Upper lobe of right lung (tissue), 1 donor: ENCODE measurements at regions not wholly inside any gene's neighbourhood (a gene's known extent, or its start where the extent isn't known, plus 50 kb on each side); places are given as distances from the start of the nearest gene placed in this dataset.

ENCODE experiments used
- ATAC-seq: fragments of 200-7000 bp; cut with Tn5 transposase; one replicate; pipeline ENCODE4 v1.9.1; 2020; ENCODE audit warnings: mild to moderate bottlenecking, moderate library complexity
- DNase-seq: peaks from one replicate; pipeline ENCODE4 v3.0.0-alpha.2; 2020
- H3K27ac ChIP-seq: fragments of 200-600 bp; one replicate; pipeline ENCODE4 v1.8.0; 2022
- H3K27me3 ChIP-seq: fragments of 200-600 bp; one replicate; pipeline ENCODE4 v1.8.0; 2022; ENCODE audit warnings: mild to moderate bottlenecking
- H3K36me3 ChIP-seq: fragments of 200-600 bp; one replicate; pipeline ENCODE4 v1.8.0; 2022
- H3K4me1 ChIP-seq: fragments of 200-600 bp; one replicate; pipeline ENCODE4 v1.8.0; 2022
- H3K4me3 ChIP-seq: fragments of 200-600 bp; one replicate; pipeline ENCODE4 v1.8.0; 2022; ENCODE audit warnings: mild to moderate bottlenecking
- H3K9me3 ChIP-seq: fragments of 200-600 bp; one replicate; pipeline ENCODE4 v1.8.0; 2022
- intact Hi-C: fragments of 100-400 bp; cut with DNase I; formaldehyde crosslinking; loops from one replicate; pipeline ENCODE4 v1.11.0; 2022
- TF ChIP-seq, protein P1 (sequence below): fragments of 200-600 bp; IDR thresholded peaks from one replicate; pipeline ENCODE4 v1.8.0; 2022; ENCODE audit warnings: antibody characterized with exemption
- donor health status: DM: no; HTN: yes; CAD: no; lungs with severe emphysema.

DNA sequence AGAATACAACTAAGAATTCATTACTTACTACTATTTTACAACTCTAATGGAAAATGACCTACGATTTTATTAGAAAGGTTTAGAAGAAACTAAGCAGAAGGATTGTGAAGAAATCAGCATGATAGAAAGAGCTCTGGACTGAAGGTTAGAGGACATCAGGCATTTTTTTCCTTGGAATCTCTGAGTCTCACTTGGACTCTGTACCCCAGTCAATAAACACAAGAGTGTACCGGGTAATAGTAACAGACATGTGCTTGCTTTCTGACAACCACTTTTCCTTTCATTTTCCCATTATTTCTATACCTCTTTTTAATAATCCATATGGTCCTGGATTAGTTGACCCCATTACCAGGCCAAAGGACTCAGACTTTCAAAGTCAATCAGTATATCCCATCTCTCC lies 1240.9 kb upstream of the LRRTM3 start:
- H3K36me3 ChIP-seq: no peaks in the 10 kb centered on the region
- H3K27ac ChIP-seq: no peak overlapping the region
- ATAC-seq (no peak), DNase-seq (no peak)
- TF ChIP-seq, protein P1, sequence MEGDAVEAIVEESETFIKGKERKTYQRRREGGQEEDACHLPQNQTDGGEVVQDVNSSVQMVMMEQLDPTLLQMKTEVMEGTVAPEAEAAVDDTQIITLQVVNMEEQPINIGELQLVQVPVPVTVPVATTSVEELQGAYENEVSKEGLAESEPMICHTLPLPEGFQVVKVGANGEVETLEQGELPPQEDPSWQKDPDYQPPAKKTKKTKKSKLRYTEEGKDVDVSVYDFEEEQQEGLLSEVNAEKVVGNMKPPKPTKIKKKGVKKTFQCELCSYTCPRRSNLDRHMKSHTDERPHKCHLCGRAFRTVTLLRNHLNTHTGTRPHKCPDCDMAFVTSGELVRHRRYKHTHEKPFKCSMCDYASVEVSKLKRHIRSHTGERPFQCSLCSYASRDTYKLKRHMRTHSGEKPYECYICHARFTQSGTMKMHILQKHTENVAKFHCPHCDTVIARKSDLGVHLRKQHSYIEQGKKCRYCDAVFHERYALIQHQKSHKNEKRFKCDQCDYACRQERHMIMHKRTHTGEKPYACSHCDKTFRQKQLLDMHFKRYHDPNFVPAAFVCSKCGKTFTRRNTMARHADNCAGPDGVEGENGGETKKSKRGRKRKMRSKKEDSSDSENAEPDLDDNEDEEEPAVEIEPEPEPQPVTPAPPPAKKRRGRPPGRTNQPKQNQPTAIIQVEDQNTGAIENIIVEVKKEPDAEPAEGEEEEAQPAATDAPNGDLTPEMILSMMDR: no peak
- intact Hi-C loops: no loop called here
- no peaks in the 10 kb centered on the region for H3K4me1 ChIP-seq
- H3K4me3 ChIP-seq: no peak overlapping the region
- no peaks in the 10 kb centered on the region for H3K9me3 ChIP-seq
- H3K27me3 ChIP-seq: no peaks in the 10 kb centered on the region

DNA sequence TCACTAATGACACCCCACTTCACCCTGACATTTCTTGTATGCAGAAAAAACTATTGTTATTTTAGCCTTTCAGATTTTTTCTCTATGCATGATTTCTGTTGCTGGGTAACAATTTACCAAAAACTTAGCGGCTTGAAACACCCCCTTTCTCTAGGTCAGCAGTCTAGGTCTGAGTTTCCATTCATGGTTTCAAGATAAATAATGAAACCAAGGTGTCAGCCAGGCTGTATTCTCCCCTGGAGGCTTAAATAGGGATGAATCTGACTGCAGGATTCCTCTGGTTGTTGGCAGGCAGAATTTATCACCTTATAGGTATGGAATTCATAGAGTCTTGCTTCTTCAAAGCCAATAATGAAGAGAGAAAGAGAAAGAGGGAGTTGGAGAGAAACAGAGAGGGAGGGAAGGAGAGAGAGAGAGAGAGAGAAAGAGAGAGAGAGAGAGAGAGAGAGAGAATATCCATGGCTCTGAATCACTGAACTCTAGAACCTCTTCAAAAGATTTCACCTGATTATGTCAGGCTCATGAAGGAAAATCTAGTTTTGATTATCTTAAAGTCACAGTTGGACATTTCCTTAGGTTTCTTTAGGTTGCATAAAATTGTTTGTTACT lies 1224.6 kb upstream of the LRRTM3 start:
- no peaks in the 10 kb centered on the region for H3K4me1 ChIP-seq

DNA sequence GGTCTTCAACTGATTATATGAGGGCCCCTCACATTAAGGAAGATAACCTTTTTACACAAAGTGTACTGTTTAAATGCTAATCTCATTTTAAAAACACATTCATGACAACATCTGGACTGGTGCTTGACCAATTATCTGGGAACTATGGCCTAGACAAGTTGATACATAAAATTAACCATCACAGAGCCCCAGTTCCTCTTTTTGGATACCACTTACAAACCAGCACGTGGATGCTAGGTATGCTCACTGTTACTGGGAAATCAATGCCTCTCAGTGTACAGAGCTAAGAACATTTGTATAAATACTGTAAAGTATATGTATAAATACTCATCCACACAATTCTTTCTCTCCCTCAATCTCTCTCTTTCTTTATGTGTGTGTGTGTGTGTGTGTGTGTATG lies 1217.8 kb upstream of the LRRTM3 start:
- no peaks in the 10 kb centered on the region for H3K4me1 ChIP-seq
- ATAC-seq: no peak
- no peaks in the 10 kb centered on the region for H3K36me3 ChIP-seq
- TF ChIP-seq, protein P1: no peak
- no peak for DNase-seq
- H3K27me3 ChIP-seq: no peaks in the 10 kb centered on the region
- H3K4me3 ChIP-seq: no peak overlapping the region
- no peaks in the 10 kb centered on the region for H3K9me3 ChIP-seq
- intact Hi-C loops: no loop called here
- H3K27ac ChIP-seq: no peak overlapping the region

More for the DNA sequence above, 1224.6 kb upstream of the LRRTM3 start:
- no peak for ATAC-seq
- no peak for DNase-seq
- no peaks in the 10 kb centered on the region for H3K9me3 ChIP-seq
- intact Hi-C loops: no loop called here
- H3K36me3 ChIP-seq: no peaks in the 10 kb centered on the region
- no peak overlapping the region for H3K4me3 ChIP-seq
- TF ChIP-seq, protein P1: no peak
- H3K27me3 ChIP-seq: no peaks in the 10 kb centered on the region
- H3K27ac ChIP-seq: no peak overlapping the region

DNA sequence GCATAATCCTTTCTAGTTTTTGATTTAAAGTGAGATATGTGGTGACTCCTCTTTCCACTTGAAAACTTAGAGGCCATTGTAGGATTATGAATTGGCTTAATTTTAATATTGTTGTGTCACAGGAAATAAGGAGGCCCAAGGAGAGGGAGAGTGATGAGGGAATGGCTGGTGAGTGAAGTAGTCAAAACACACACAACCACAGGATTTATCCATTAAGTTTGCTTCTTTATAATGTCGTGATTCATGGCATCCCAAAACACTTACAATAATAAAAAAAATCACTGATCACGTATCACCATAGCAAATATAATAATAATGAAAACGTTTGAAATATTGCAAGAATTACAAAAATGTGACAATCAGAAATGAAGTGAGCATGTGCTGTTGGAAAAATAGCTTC lies 1215.5 kb upstream of the LRRTM3 start:
- ATAC-seq: no peak
- TF ChIP-seq, protein P1: no peak
- intact Hi-C loops: no loop called here

DNA sequence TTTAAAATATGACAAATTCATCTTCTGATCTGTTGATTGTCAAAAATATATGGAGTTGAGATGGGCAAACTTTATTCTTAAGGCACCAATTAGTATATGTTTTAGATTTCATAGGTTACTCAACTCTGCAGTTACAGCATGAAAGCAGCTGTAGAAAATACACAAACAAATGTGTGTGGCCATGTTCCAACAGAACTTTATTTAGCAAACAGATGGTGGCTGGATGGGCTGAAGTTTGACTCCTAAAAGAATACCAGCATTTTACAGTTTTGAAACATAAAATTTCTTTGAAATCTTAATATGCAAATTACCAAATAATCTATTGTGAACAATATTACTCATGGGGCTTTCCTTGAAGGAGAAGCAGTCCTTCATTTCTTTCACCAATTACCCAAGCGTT lies 1206.0 kb upstream of the LRRTM3 start:
- H3K27ac ChIP-seq: no peak overlapping the region
- no peaks in the 10 kb centered on the region for H3K36me3 ChIP-seq
- no peaks in the 10 kb centered on the region for H3K9me3 ChIP-seq
- H3K4me1 ChIP-seq: no peaks in the 10 kb centered on the region
- no peaks in the 10 kb centered on the region for H3K27me3 ChIP-seq
- TF ChIP-seq, protein P1: no peak
- no peak for ATAC-seq
- no peak for DNase-seq
- no peak overlapping the region for H3K4me3 ChIP-seq
- intact Hi-C loops: no loop called here

More for the DNA sequence above, 1215.5 kb upstream of the LRRTM3 start:
- no peaks in the 10 kb centered on the region for H3K36me3 ChIP-seq
- no peak overlapping the region for H3K4me3 ChIP-seq
- H3K4me1 ChIP-seq: no peaks in the 10 kb centered on the region
- H3K27me3 ChIP-seq: no peaks in the 10 kb centered on the region
- H3K9me3 ChIP-seq: no peaks in the 10 kb centered on the region
- H3K27ac ChIP-seq: no peak overlapping the region
- no peak for DNase-seq

DNA sequence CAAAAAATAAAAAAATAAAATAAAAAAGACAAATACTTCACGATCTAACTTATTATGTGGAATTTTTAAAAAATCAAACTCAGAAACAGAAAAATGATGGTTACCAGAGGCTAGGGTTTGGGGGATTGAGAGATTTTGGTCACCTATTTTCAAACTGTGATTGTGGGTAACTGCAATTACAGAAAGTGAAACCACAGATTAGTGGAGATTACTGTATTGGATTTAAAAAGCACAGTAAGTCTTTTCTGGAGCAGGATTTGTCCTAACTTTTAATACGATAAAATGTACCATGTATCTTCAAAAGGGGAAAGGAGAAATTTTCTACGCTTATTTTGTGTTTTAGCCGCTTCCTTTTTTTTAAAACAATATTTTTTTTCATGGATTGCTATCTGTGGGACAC lies 1204.9 kb upstream of the LRRTM3 start:
- Histone ChIP-seq H3K4me1 (no peaks in the 10 kb centered on the region), H3K4me3 (no peak overlapping the region), H3K36me3 (no peaks in the 10 kb centered on the region), H3K9me3 (no peaks in the 10 kb centered on the region), H3K27me3 (no peaks in the 10 kb centered on the region), H3K27ac (no peak overlapping the region)
- TF ChIP-seq, protein P1: no peak
- no peak for DNase-seq
- no peak for ATAC-seq
- intact Hi-C loops: no loop called here
